ENCODE measurements at regions not wholly inside any gene's neighbourhood (a gene's known extent, or its start where the extent isn't known, plus 50 kb on each side); places are given as distances from the start of the nearest gene placed in this dataset.
A peak's percentile ranks its signal among the peaks of the same experiment; 100 is the strongest.

DNA sequence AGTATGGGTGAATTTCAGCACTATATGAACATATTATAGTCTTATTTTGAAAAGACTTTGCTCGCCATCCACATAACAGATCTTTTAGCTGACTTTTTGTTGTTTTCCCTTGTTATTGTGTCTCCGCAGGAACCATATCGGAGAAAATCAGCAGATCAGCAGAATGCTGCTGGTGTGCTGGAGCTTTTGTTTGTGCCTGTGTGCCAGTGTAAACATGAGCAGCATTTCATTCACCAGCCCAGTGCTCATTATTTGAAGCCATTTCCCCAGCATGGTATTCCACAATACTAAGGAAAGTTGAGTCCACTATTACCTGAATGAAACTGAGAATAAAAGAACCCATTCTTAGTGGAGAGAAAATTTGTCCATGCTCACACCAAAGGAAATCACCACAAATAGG, 261.8 kb upstream of the ARX start:
- Histone ChIP-seq H3K4ac (ENCODE audit: low read length) (no peak overlapping the region), H2BK5ac (ENCODE audit: low read length) (no peak overlapping the region), H3K79me1 (ENCODE audit: low read depth, low read length) (no peaks in the 10 kb centered on the region), H3K9ac (ENCODE audit: low read depth, low read length, poor library complexity) (no peak overlapping the region), H3K36me3 (replicated peaks in 1 of 2; ENCODE audit: control insufficient read depth in 2 of 2, insufficient read depth in 2 of 2, low read length in 2 of 2) (no peaks in the 10 kb centered on the region), H2BK12ac (ENCODE audit: low read length) (no peak overlapping the region), H3K18ac (ENCODE audit: low read length) (no peak overlapping the region), H3K27ac (replicated peaks; ENCODE audit: low read length) (no peak overlapping the region), H4K91ac (ENCODE audit: low read depth, low read length, poor library complexity) (no peak overlapping the region), H2AK5ac (ENCODE audit: low read depth, low read length) (no peak overlapping the region), H4K8ac (ENCODE audit: low read depth, low read length) (no peak overlapping the region), H3K4me1 (ENCODE audit: control insufficient read depth in 2 of 2, insufficient read depth in 1 of 2, low read depth in 1 of 2, low read length in 2 of 2) (no peaks in the 10 kb centered on the region), H3K4me2 (ENCODE audit: insufficient read depth, low read length, poor library complexity, severe bottlenecking) (no peak overlapping the region), H3K4me3 (ENCODE audit: low read length in 2 of 2) (no peak overlapping the region), H2BK120ac (ENCODE audit: low read depth, low read length) (no peak overlapping the region), H3K27me3 (ENCODE audit: control insufficient read depth in 3 of 3, insufficient read depth in 3 of 3, low read depth in 1 of 3, low read length in 3 of 3) (no peaks in the 10 kb centered on the region), H2AFZ (ENCODE audit: low read length) (no peak overlapping the region), H3K9me3 (replicated peaks in 1 of 2; ENCODE audit: control insufficient read depth in 2 of 2, insufficient read depth in 1 of 2, low read depth in 1 of 2, low read length in 2 of 2) (no peaks in the 10 kb centered on the region), H3K14ac (ENCODE audit: low read length) (no peak overlapping the region), H3K23ac (ENCODE audit: low read depth, low read length, poor library complexity) (no peak overlapping the region), H2BK15ac (ENCODE audit: low read length) (no peak overlapping the region)
- no CpG with 5 or more reads among the region's 3 CpGs for WGBS, 2 donors (ENCODE audit: extremely low coverage in 2 of 2, insufficient read length in 2 of 2, insufficient replicate concordance in 1 of 2)
- DNase-seq (ENCODE audit: low spot score) = peak; percentile 0

DNA sequence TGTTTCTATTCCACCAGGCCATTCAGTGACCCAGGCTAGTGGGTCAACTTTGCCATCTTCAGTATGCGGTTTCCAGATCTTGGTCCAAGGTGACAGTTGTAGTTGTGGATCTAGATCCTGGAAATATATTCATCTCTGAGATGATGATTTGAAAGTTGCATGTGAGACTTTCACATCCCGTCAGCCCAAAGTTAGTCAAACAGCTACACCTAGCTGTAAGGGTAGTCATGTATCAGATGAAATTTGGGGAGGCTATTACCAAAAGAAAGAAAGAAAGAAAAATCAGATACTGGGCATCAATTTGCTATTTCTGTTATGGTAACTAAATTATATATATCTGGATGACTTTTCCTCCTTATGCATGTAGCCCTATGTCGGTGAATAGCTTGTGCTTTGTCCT, 259.4 kb upstream of the ARX start:
- no peak overlapping the region for H2BK15ac ChIP-seq (ENCODE audit: low read length)
- H4K91ac ChIP-seq (ENCODE audit: low read depth, low read length, poor library complexity) = no peak overlapping the region
- no peak overlapping the region for H2AFZ ChIP-seq (ENCODE audit: low read length)
- no peak overlapping the region for H3K27ac ChIP-seq (replicated peaks; ENCODE audit: low read length)
- no peak overlapping the region for H4K8ac ChIP-seq (ENCODE audit: low read depth, low read length)
- no peak overlapping the region for H3K4me2 ChIP-seq (ENCODE audit: insufficient read depth, low read length, poor library complexity, severe bottlenecking)
- no peak overlapping the region for H2BK12ac ChIP-seq (ENCODE audit: low read length)
- no peak overlapping the region for H3K4ac ChIP-seq (ENCODE audit: low read length)
- H2BK120ac ChIP-seq (ENCODE audit: low read depth, low read length) = no peak overlapping the region
- no peak overlapping the region for H2BK5ac ChIP-seq (ENCODE audit: low read length)
- no peak overlapping the region for H3K23ac ChIP-seq (ENCODE audit: low read depth, low read length, poor library complexity)
- H3K79me1 ChIP-seq (ENCODE audit: low read depth, low read length) = no peaks in the 10 kb centered on the region
- peaks cover 0 to under 1% of the 10 kb centered on the region in 2 donors for H3K4me1 ChIP-seq (ENCODE audit: control insufficient read depth in 2 of 2, insufficient read depth in 1 of 2, low read depth in 1 of 2, low read length in 2 of 2)
- no peaks in the 10 kb centered on the region for H3K36me3 ChIP-seq (replicated peaks in 1 of 2; ENCODE audit: control insufficient read depth in 2 of 2, insufficient read depth in 2 of 2, low read length in 2 of 2)
- DNase-seq (ENCODE audit: low spot score) = no peak
- no CpG with 5 or more reads among the region's 3 CpGs for WGBS, 2 donors (ENCODE audit: extremely low coverage in 2 of 2, insufficient read length in 2 of 2, insufficient replicate concordance in 1 of 2)
- no peak overlapping the region for H3K9ac ChIP-seq (ENCODE audit: low read depth, low read length, poor library complexity)
- no peaks in the 10 kb centered on the region for H3K9me3 ChIP-seq (replicated peaks in 1 of 2; ENCODE audit: control insufficient read depth in 2 of 2, insufficient read depth in 1 of 2, low read depth in 1 of 2, low read length in 2 of 2)
- no peak overlapping the region for H3K4me3 ChIP-seq (ENCODE audit: low read length in 2 of 2)
- no peak overlapping the region for H3K14ac ChIP-seq (ENCODE audit: low read length)
- H3K27me3 ChIP-seq (ENCODE audit: control insufficient read depth in 3 of 3, insufficient read depth in 3 of 3, low read depth in 1 of 3, low read length in 3 of 3) = no peaks in the 10 kb centered on the region
- no peak overlapping the region for H2AK5ac ChIP-seq (ENCODE audit: low read depth, low read length)
- H3K18ac ChIP-seq (ENCODE audit: low read length) = no peak overlapping the region

DNA sequence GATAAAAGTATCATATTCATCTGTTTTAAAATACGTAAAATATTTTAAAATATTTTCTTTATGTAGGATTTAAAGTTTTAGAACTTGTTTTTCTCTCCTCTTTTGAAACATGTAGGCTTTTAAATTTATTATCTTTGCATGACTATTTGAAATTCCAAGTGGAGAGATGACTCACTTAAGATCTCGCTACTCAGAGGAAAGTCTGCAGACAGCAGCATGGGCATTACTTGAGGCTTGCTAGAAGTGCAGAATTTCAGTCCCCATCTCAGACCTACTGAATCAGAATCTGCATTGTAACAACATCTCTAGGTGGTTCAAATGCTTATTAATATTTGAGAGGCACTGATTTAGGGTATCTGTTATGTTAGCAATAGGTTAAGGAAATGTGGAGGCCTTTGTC, 225.7 kb upstream of the ARX start:
- H3K9ac ChIP-seq (ENCODE audit: low read depth, low read length, poor library complexity) = no peak overlapping the region
- no CpG with 5 or more reads among the region's 2 CpGs for WGBS, 2 donors (ENCODE audit: extremely low coverage in 2 of 2, insufficient read length in 2 of 2, insufficient replicate concordance in 1 of 2)
- H3K27me3 ChIP-seq (ENCODE audit: control insufficient read depth in 3 of 3, insufficient read depth in 3 of 3, low read depth in 1 of 3, low read length in 3 of 3) = no peaks in the 10 kb centered on the region
- no peak overlapping the region for H3K23ac ChIP-seq (ENCODE audit: low read depth, low read length, poor library complexity)
- no peak overlapping the region for H3K18ac ChIP-seq (ENCODE audit: low read length)
- no peak overlapping the region for H2BK5ac ChIP-seq (ENCODE audit: low read length)
- no peak overlapping the region for H3K4me2 ChIP-seq (ENCODE audit: insufficient read depth, low read length, poor library complexity, severe bottlenecking)
- no peak overlapping the region for H2BK15ac ChIP-seq (ENCODE audit: low read length)
- no peak for DNase-seq (ENCODE audit: low spot score)
- H4K8ac ChIP-seq (ENCODE audit: low read depth, low read length) = no peak overlapping the region
- no peak overlapping the region for H3K14ac ChIP-seq (ENCODE audit: low read length)
- H3K79me1 ChIP-seq (ENCODE audit: low read depth, low read length) = no peaks in the 10 kb centered on the region
- no peak overlapping the region for H3K4me3 ChIP-seq (ENCODE audit: low read length in 2 of 2)
- no peak overlapping the region for H2AK5ac ChIP-seq (ENCODE audit: low read depth, low read length)
- H2AFZ ChIP-seq (ENCODE audit: low read length) = no peak overlapping the region
- H2BK120ac ChIP-seq (ENCODE audit: low read depth, low read length) = no peak overlapping the region
- H3K36me3 ChIP-seq (replicated peaks in 1 of 2; ENCODE audit: control insufficient read depth in 2 of 2, insufficient read depth in 2 of 2, low read length in 2 of 2) = no peaks in the 10 kb centered on the region
- no peak overlapping the region for H4K91ac ChIP-seq (ENCODE audit: low read depth, low read length, poor library complexity)
- H2BK12ac ChIP-seq (ENCODE audit: low read length) = no peak overlapping the region
- H3K4me1 ChIP-seq (ENCODE audit: control insufficient read depth in 2 of 2, insufficient read depth in 1 of 2, low read depth in 1 of 2, low read length in 2 of 2) = no peaks in the 10 kb centered on the region
- no peak overlapping the region for H3K27ac ChIP-seq (replicated peaks; ENCODE audit: low read length)
- no peaks in the 10 kb centered on the region for H3K9me3 ChIP-seq (replicated peaks in 1 of 2; ENCODE audit: control insufficient read depth in 2 of 2, insufficient read depth in 1 of 2, low read depth in 1 of 2, low read length in 2 of 2)
- H3K4ac ChIP-seq (ENCODE audit: low read length) = no peak overlapping the region

DNA sequence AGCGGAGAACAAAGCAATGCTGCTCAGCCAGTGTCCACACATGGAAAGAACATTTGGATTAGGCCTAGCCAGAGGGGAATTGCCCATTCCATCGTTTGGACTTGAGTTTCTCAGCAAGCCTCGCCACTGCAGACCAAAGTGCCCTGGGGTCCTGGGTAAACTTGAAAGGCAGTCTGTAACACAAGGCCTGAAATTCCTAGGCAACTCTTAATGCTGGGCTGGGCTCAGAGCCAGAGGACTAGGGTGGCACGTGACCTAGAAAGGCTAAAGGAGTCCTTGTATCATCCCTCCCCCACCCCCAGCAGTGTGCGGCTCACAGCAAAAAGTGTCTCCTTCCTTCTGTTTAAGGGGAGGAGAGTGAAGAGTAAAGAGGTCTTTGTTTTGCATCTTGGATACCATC, 210.4 kb upstream of the ARX start:
- Histone ChIP-seq H2BK15ac (ENCODE audit: low read length) (no peak overlapping the region), H2BK5ac (ENCODE audit: low read length) (no peak overlapping the region), H2BK12ac (ENCODE audit: low read length) (no peak overlapping the region), H3K18ac (ENCODE audit: low read length) (no peak overlapping the region), H2AK5ac (ENCODE audit: low read depth, low read length) (no peak overlapping the region), H3K9ac (ENCODE audit: low read depth, low read length, poor library complexity) (no peak overlapping the region), H4K91ac (ENCODE audit: low read depth, low read length, poor library complexity) (no peak overlapping the region), H3K4me1 (ENCODE audit: control insufficient read depth in 2 of 2, insufficient read depth in 1 of 2, low read depth in 1 of 2, low read length in 2 of 2) (no peaks in the 10 kb centered on the region), H2AFZ (ENCODE audit: low read length) (no peak overlapping the region), H3K79me1 (ENCODE audit: low read depth, low read length) (no peaks in the 10 kb centered on the region), H3K23ac (ENCODE audit: low read depth, low read length, poor library complexity) (no peak overlapping the region), H4K8ac (ENCODE audit: low read depth, low read length) (no peak overlapping the region), H2BK120ac (ENCODE audit: low read depth, low read length) (no peak overlapping the region), H3K4me3 (ENCODE audit: low read length in 2 of 2) (no peak overlapping the region), H3K27ac (replicated peaks; ENCODE audit: low read length) (no peak overlapping the region), H3K4me2 (ENCODE audit: insufficient read depth, low read length, poor library complexity, severe bottlenecking) (no peak overlapping the region), H3K36me3 (replicated peaks in 1 of 2; ENCODE audit: control insufficient read depth in 2 of 2, insufficient read depth in 2 of 2, low read length in 2 of 2) (no peaks in the 10 kb centered on the region), H3K14ac (ENCODE audit: low read length) (no peak overlapping the region), H3K4ac (ENCODE audit: low read length) (no peak overlapping the region), H3K27me3 (ENCODE audit: control insufficient read depth in 3 of 3, insufficient read depth in 3 of 3, low read depth in 1 of 3, low read length in 3 of 3) (no peaks in the 10 kb centered on the region), H3K9me3 (replicated peaks in 1 of 2; ENCODE audit: control insufficient read depth in 2 of 2, insufficient read depth in 1 of 2, low read depth in 1 of 2, low read length in 2 of 2) (no peaks in the 10 kb centered on the region)
- no peak for DNase-seq (ENCODE audit: low spot score)
- WGBS, 2 donors (ENCODE audit: extremely low coverage in 2 of 2, insufficient read length in 2 of 2, insufficient replicate concordance in 1 of 2) = no CpG with 5 or more reads among the region's 5 CpGs
